IgD-negative memory B cell (primary cell): ENCODE measurements at regions not wholly inside any gene's neighbourhood (a gene's known extent, or its start where the extent isn't known, plus 50 kb on each side); places are given as distances from the start of the nearest gene placed in this dataset.

ENCODE experiments used
- H3K27ac Mint-ChIP-seq, 3 donors: one replicate each; pipeline ENCODE4 v1.8.0; 2020 to 2022; ENCODE audit warnings: mild to moderate bottlenecking in 3 of 3, mixed read lengths in 3 of 3, moderate library complexity in 1 of 3
- H3K27me3 Mint-ChIP-seq: one replicate; pipeline ENCODE4 v1.8.0; 2021; ENCODE audit warnings: mixed read lengths
- H3K36me3 Mint-ChIP-seq: one replicate; pipeline ENCODE4 v1.8.0; 2020; ENCODE audit warnings: mild to moderate bottlenecking, mixed read lengths
- H3K4me1 Mint-ChIP-seq, 3 donors: one replicate each; pipeline ENCODE4 v1.8.0; 2020 to 2022; ENCODE audit warnings: mixed read lengths in 3 of 3, mild to moderate bottlenecking in 1 of 3
- H3K4me3 Mint-ChIP-seq, 4 donors: one replicate each; pipeline ENCODE4 v1.8.0; 2020 to 2022; ENCODE audit warnings: mild to moderate bottlenecking in 4 of 4, mixed read lengths in 4 of 4, moderate library complexity in 3 of 4
- H3K9me3 Mint-ChIP-seq, 3 donors: one replicate each; pipeline ENCODE4 v1.8.0; 2020 to 2021; ENCODE audit warnings: mixed read lengths in 3 of 3, mild to moderate bottlenecking in 1 of 3

DNA sequence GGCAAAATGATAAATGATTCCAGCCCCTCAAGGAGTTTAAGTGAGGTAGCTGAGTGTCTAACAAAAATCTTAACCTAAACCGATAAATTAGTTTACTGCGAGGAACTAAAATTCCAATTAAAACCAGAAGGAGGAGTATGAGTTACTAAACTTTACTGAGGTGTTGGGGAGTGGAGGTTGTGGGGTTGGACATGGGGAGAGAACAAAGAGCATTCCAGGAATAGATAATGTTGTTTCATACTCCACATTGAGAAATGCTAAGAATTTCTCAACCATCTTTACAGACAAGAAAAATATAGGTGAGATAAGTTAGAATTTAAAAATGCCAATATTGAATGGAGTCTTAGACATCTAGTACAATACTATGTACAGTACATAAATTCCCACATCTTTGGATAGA is 488.6 kb downstream of the METTL15 start:
- Mint-ChIP-seq H3K4me1 (no peaks in the 10 kb centered on the region), H3K27me3 (no peaks in the 10 kb centered on the region), H3K9me3 (peaks cover 0 to 3% (median 0%) of the 10 kb centered on the region in 3 donors), H3K27ac (no peak overlapping the region), H3K36me3 (no peaks in the 10 kb centered on the region), H3K4me3 (no peak overlapping the region)

DNA sequence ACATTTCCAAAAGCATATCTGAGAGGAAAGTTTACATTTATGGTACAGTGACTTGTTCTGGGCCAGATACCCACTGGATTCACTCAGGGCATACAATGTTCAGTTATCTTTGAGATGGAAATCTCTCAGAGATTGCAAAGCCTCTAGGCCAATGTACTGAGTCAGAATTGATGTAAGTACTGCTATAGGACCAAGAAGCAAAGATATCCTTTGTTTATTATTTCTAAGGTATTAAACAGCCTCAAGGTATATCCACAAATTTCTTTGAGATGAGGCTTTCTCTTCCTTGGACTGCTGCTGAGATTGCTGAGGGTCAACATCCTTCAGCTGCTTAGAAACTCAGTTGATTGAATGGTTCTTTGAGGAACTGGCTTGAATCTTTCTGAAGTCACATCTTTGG is 484.0 kb downstream of the METTL15 start:
- Mint-ChIP-seq H3K27me3 (no peaks in the 10 kb centered on the region), H3K4me1 (no peaks in the 10 kb centered on the region), H3K4me3 (no peak overlapping the region), H3K27ac (no peak overlapping the region), H3K9me3 (peaks cover 0 to 2% (median 0%) of the 10 kb centered on the region in 3 donors), H3K36me3 (no peaks in the 10 kb centered on the region)

DNA sequence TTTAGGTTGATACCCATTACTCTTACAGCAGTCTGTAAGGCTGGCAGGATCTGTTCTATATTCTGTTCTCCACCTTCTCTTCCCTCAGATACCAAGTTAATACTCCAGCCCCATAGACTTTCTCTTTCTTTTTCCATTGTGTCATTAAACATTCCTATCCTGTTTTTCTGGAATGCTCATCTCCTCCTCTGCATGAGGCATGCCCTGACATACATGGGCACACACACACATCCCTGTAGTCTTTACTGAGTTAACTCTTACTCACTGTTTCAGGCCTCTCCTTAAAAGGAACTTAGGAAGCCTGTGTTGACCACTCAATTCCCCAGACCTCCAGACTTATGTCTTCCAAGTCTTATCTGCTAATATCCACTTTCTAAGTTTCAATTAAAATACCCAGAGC is 476.8 kb downstream of the METTL15 start:
- Mint-ChIP-seq H3K9me3 (no peaks in the 10 kb centered on the region), H3K27me3 (no peaks in the 10 kb centered on the region), H3K27ac (no peak overlapping the region), H3K4me3 (peak overlapping the region in 1 of 4 donors; percentile 23), H3K36me3 (no peaks in the 10 kb centered on the region), H3K4me1 (no peaks in the 10 kb centered on the region)

DNA sequence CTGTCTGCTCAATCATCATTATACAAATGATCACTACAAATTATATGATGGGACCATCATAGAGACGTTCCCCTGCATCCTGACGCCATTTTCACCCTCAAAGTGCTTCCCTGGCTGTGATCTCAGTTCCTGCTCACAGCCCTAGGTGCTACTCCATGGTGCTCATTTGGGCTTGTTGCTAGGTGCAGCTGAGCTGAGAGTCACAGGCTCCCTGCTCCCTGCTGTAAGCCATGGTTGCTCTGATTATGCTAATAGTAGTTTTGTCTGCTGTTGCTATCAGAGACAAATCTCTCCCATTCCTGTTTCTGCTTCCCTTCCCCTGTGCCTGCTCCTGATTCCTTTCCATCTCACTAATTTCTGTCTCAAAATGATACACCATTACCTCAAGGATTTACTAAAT is 474.3 kb downstream of the METTL15 start:
- Mint-ChIP-seq H3K4me3 (no peak overlapping the region), H3K27me3 (no peaks in the 10 kb centered on the region), H3K27ac (no peak overlapping the region), H3K9me3 (no peaks in the 10 kb centered on the region), H3K36me3 (no peaks in the 10 kb centered on the region), H3K4me1 (no peaks in the 10 kb centered on the region)

DNA sequence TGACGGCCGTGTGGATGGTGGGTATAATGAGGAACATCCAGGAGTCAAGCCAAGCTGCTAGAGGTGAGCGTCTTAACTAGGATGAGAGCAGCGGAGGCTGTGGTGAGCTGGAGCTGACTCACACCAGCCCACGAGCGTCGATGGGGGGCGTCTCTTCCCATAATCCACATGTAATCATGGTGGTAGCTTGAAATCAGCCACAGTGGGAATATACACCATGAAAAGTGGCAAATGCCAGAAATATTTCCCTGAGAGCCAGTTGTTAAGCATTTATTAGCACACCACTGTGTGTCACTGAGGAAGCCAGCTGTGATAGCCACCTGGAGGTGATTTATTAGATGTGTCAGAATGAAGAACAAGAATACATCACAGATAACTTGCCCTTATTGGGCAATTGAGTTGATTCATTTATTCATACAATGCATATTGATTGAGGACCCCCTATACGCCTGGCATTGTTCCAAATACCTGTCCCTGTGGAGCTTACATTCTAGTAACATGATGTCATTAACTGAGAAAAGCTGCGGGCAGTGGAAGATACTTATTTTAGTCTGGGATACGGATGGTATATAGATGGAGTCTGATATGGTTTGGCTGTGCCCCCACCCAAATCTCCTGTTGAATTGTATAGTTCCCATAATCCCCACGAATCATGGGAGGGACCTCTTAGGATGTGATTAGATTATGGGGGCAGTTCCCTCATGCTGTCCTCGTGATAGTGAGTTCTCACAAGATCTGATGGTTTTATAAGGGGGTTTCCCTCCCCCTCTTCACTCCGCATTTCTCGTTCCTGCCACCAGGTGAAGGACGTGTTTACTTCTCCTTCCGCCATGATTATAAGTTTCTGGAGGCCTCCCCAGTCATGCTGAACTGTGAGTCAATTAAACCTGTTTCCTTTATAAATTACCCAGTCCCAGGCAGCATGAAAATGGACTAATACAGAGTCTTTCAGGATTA is 473.4 kb downstream of the METTL15 start:
- Mint-ChIP-seq H3K4me1 (no peaks in the 10 kb centered on the region), H3K27me3 (no peaks in the 10 kb centered on the region), H3K4me3 (no peak overlapping the region), H3K9me3 (no peaks in the 10 kb centered on the region), H3K27ac (no peak overlapping the region), H3K36me3 (no peaks in the 10 kb centered on the region)

DNA sequence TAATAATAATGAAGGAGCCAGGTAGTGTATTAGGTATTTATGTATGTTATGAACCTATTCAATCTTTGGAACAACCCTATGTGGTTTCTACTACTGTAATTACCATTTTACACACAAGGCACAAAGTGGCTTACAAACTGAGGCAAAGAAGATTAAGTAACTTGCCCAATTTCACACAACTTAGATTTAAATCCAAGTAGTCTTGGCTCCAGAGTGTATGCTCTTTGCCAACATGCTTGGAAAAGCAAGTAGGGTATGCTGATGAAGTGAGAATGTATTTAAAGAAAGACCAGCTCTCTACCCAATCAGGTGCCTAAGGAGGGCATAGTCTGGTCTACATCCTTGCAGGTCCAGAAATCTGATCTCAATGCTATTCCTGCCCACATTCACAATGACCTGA is 463.2 kb downstream of the METTL15 start:
- Mint-ChIP-seq H3K9me3 (peaks cover 0 to 6% (median 0%) of the 10 kb centered on the region in 3 donors), H3K4me3 (no peak overlapping the region), H3K36me3 (no peaks in the 10 kb centered on the region), H3K4me1 (no peaks in the 10 kb centered on the region), H3K27ac (no peak overlapping the region), H3K27me3 (no peaks in the 10 kb centered on the region)

DNA sequence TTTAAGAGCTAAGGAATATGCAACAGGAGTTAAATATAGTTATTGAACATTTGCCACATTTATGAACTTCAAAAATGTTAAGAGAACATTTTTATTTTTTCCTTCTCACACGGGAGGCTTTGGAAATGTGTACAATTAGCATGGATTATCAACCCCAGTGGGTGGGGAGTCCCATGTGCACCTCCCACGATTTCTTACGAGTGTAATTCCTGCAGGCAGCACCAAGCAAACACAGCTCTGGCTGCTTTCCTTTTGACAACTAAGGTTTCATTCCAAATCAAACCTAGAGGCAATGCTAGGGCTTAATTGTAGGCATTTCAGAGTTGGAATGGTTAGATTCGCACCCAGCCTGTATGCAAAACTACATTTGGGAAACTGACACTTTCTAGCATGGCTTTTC is 460.9 kb downstream of the METTL15 start:
- no peak overlapping the region for H3K27ac Mint-ChIP-seq
- peaks cover 0 to 6% (median 0%) of the 10 kb centered on the region in 3 donors for H3K9me3 Mint-ChIP-seq
- H3K36me3 Mint-ChIP-seq: no peaks in the 10 kb centered on the region
- H3K27me3 Mint-ChIP-seq: no peaks in the 10 kb centered on the region
- no peak overlapping the region for H3K4me3 Mint-ChIP-seq
- H3K4me1 Mint-ChIP-seq: no peaks in the 10 kb centered on the region

DNA sequence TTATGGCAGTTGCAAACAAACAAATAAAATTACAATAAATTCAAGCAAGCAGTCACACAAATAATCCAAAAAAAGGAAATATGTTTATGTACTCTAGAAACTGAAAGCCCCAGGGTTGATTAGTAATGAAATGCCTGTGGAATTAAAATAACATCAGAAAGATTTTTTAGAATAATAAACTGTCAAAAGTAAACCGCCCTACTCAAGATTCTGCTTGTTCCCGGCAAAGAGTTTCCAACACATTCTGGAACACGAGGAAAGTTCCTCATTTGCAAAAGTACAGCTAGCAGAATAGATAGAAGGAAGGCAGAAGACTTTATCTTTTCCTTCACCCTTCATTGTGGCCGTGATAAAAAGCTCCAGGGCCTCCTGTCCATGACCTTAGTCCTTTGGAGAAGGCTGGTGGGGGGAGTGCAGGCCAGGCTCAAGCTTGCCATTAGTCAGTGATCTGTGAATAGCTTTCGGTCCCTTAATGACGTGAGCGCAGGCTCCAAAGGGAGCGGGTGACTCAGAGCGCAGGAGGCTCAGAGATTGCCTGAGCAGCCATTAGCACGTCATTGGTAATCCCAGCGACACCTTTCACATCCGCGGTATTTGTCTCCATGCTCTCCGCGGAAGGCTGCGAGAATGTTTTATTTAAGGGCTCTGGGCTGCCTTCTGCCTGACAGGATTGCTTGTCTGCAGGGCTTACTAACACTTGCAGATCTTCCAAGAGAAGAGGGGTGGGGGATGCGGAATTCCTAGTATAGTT is 458.3 kb downstream of the METTL15 start:
- peaks cover 0 to 5% (median 0%) of the 10 kb centered on the region in 3 donors for H3K9me3 Mint-ChIP-seq
- H3K36me3 Mint-ChIP-seq: no peaks in the 10 kb centered on the region
- H3K4me3 Mint-ChIP-seq: no peak overlapping the region
- no peak overlapping the region for H3K27ac Mint-ChIP-seq
- no peaks in the 10 kb centered on the region for H3K4me1 Mint-ChIP-seq
- peaks cover under 1% of the 10 kb centered on the region for H3K27me3 Mint-ChIP-seq

DNA sequence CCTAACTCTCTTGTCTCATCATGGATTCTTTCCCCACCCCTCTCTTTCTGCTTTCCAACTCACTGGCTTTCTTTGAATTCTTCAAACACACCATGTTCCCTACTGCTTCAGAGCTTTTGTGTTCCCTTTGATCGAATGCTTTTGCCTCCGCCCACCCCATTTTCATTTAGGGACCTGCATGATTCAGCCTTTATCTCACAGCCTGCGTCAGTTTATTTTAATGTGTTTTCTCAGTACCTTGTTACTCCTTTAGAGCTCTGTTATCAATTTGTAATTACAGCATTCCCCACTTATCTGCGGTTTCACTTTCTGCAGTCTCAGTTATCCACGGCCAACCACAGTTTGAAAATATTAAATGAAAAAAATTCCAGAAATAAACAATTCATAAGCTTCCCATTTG is 451.3 kb downstream of the METTL15 start:
- Mint-ChIP-seq H3K4me3 (no peak overlapping the region), H3K9me3 (peaks cover 0 to 3% (median 0%) of the 10 kb centered on the region in 3 donors)

DNA sequence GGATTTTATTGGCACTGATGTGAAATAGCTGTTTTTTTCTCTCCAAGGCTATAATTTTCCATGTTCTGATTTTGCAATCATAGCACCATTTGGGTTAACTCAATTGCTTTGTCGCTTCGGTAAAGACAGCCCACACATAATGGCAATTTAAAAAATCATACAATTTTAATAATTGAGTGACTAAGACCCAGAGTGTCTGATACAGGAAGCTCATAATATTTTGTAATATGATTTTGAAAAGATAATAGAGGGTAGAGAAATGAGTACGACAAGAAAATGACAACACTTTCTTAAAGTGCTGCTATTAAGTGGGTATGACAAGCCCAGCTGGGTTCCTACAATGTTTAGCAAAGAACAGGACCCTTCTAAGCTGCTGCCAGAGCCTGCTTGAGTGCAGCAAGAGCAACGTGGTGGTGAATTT is 439.1 kb downstream of the METTL15 start:
- Mint-ChIP-seq H3K4me1 (no peaks in the 10 kb centered on the region), H3K9me3 (peaks cover 0 to 2% (median 0%) of the 10 kb centered on the region in 3 donors)

More for the DNA sequence above, 451.3 kb downstream of the METTL15 start:
- Mint-ChIP-seq H3K27ac (no peak overlapping the region), H3K36me3 (no peaks in the 10 kb centered on the region), H3K27me3 (peaks cover 7% of the 10 kb centered on the region), H3K4me1 (no peaks in the 10 kb centered on the region)

DNA sequence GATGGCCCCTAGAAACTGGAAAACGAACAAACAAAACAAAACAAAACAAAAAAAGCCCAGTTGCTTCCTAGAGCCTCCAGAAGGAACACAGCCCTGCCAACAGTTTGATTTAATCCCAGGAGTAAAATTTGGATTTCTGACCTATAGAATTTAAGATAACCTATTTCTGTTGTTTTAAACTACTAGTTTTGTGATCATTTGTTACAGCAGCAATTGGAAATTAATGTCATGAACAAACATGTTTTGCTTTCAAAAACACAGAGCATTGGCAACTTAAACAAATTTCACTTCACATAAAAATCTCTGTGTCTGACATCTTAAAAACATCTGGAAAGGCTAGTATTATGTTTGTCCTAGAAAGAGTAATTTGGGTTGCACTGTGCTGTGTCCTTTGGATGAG is 437.3 kb downstream of the METTL15 start:
- H3K27ac Mint-ChIP-seq: peak overlapping the region in 1 of 3 donors; percentile 25
- no peak overlapping the region for H3K4me3 Mint-ChIP-seq
- H3K27me3 Mint-ChIP-seq: no peaks in the 10 kb centered on the region
- no peaks in the 10 kb centered on the region for H3K4me1 Mint-ChIP-seq
- no peaks in the 10 kb centered on the region for H3K36me3 Mint-ChIP-seq
- H3K9me3 Mint-ChIP-seq: peaks cover 0 to 2% (median 0%) of the 10 kb centered on the region in 3 donors

More for the DNA sequence above, 439.1 kb downstream of the METTL15 start:
- Mint-ChIP-seq H3K4me3 (no peak overlapping the region), H3K36me3 (no peaks in the 10 kb centered on the region), H3K27ac (no peak overlapping the region), H3K27me3 (no peaks in the 10 kb centered on the region)

DNA sequence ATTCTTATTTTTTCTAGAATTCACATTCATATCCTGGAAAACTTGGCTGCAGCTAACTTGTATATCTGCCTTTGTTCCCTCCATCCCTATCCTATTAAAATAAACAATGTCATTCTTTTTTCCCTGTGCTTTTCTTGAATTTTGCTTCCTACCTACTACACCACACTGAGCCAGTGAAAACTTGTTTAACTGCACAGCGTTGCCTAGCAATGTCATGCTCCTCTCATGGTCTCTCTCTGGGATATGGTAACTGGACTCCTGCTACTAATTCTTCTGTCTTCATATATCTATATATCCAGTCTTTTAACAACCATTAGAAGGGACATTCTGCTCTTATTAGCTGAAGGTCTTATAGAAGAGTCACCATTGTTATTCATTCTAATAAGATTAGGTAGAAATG is 434.4 kb downstream of the METTL15 start:
- H3K27ac Mint-ChIP-seq: no peak overlapping the region
- H3K27me3 Mint-ChIP-seq: no peaks in the 10 kb centered on the region
- H3K9me3 Mint-ChIP-seq: peaks cover 0 to 2% (median 0%) of the 10 kb centered on the region in 3 donors
- no peaks in the 10 kb centered on the region for H3K4me1 Mint-ChIP-seq
- no peak overlapping the region for H3K4me3 Mint-ChIP-seq
- no peaks in the 10 kb centered on the region for H3K36me3 Mint-ChIP-seq

DNA sequence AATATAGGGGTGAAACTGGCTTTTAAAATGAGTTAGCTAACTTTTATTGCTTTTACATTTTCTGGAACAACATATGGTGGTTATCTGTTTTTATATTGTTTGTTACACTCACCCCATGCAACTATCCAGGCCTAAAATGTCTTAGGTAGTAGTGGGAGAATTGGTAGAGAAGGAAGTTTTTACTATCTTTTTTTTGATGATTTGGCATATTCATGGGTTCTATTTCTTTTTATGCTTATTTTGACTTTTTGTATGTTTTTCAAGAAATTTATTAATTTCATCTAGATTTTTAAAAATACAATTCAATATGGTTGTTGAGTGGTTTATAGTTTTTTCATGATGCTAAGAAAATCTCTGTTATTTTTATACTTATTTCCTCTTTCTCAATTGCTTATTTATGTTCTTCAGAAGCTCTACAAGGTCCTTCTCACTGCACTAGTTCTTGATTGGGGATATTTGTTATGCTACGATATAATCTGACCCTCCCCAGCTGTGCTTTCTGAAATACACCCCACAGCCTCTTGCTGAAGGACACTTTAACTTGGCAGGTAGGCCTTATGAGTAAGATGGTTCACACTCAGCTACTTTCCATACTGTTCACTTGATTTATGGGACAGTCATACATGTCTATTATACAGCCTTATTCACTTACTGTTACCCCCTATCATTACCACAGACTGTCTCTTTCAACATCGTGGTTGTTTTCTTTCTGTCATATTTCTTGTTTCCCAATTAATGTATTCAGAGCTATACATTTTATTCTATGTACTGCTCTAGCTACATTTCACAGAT is 431.2 kb downstream of the METTL15 start:
- Mint-ChIP-seq H3K27me3 (no peaks in the 10 kb centered on the region), H3K4me1 (no peaks in the 10 kb centered on the region), H3K27ac (no peak overlapping the region), H3K36me3 (no peaks in the 10 kb centered on the region), H3K9me3 (peaks cover 0 to 2% (median 0%) of the 10 kb centered on the region in 3 donors), H3K4me3 (no peak overlapping the region)

DNA sequence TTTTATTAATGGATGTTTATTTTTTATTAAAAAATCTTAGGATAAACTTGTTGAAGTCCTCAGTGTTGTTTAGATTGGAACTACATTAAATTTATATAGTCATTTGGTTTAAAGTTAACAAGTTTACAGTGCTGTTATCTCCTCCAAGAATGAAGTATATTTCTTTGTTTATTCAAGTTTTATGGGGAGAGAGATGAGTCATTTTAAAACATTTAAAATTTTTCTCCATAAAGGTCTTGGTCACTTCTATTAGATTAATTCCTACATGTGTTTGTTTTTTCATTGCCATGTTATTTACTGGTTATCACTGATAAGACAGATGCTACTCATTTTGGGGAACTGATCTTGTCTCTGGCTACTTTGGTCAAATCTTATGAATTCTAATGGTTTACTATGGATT is 429.6 kb downstream of the METTL15 start:
- Mint-ChIP-seq H3K36me3 (no peaks in the 10 kb centered on the region), H3K27me3 (no peaks in the 10 kb centered on the region), H3K9me3 (peaks cover 0 to 2% (median 0%) of the 10 kb centered on the region in 3 donors), H3K27ac (no peak overlapping the region), H3K4me1 (no peaks in the 10 kb centered on the region), H3K4me3 (no peak overlapping the region)
